T47D (cell line): ENCODE measurements at regions not wholly inside any gene's neighbourhood (a gene's known extent, or its start where the extent isn't known, plus 50 kb on each side); places are given as distances from the start of the nearest gene placed in this dataset.
"Not testable (repeated sequence)": the region's sequence is repeated elsewhere in the genome, so short reads cannot be mapped to it uniquely, and the experiment has no call there.

Source experiments
- DNase-seq, 2 experiments: peaks; one replicate each; pipeline versions ENCODE4 v3.0.0 to v3.0.0-alpha.2; 2011 to 2012; ENCODE audit warnings: low read depth in 1 of 2, low spot score in 1 of 2
- JUND ChIP-seq: IDR thresholded peaks from 2 replicates; pipeline ENCODE4 v1.6.1; 2012; ENCODE audit warnings: low read depth
- in situ Hi-C: cut with HindIII; loops from 2 replicates; pipeline ENCODE4 v1.10.0; 2016; ENCODE audit warnings: low sequenced_read_pairs, low pct_unique_long_range_greater_than_20kb

DNA sequence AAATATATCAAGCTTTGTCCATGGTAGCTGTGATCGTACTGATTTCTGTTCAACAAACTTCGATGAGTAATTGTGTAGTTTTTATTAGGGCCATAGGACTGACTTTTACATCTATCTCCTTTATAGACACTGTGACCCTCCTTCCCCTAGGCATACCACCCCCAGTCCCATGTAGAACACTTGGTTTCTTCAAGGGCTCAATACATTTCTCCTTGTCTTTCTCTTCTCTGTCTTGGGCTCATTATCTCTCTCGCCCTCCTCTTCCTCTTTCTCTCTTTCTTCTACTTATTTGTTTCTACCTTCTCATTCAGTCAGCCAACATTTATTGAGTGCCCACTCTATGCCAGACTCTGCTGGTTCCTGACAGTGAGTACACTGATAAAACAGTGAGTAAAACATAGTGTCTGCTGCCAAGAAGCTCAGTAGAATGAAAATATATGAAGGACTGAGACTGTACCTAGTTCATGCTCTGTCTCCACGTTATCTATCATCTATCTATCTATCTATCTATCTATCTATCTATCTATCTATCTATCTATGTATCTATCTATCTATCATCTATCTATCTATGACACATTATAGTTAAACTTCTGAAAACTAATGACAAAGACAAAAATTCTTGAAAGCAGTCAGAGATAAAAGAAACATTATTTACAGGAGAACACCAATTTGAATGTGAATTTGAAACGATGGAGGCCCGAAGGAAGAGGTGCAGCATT is 122.8 kb downstream of the RBMX2 start:
- TF ChIP-seq JUND, result no peak
- in situ Hi-C loops, result no loop called here
- no peak for DNase-seq

GRCh38 chrX:130529531-130529930 is 127.7 kb downstream of the RBMX2 start:
- no peak for TF ChIP-seq JUND
- DNase-seq, result no peak
- in situ Hi-C loops, result no loop called here

GRCh38 chrX:130531066-130531465 is 129.3 kb downstream of the RBMX2 start:
- no peak for DNase-seq
- TF ChIP-seq JUND, result no peak
- in situ Hi-C loops, result no loop called here

GRCh38 chrX:130539721-130540321 is 138.0 kb downstream of the RBMX2 start:
- TF ChIP-seq JUND, result no peak
- DNase-seq, result peak; percentile 4 to 37
- in situ Hi-C loops, result no loop called here

DNA sequence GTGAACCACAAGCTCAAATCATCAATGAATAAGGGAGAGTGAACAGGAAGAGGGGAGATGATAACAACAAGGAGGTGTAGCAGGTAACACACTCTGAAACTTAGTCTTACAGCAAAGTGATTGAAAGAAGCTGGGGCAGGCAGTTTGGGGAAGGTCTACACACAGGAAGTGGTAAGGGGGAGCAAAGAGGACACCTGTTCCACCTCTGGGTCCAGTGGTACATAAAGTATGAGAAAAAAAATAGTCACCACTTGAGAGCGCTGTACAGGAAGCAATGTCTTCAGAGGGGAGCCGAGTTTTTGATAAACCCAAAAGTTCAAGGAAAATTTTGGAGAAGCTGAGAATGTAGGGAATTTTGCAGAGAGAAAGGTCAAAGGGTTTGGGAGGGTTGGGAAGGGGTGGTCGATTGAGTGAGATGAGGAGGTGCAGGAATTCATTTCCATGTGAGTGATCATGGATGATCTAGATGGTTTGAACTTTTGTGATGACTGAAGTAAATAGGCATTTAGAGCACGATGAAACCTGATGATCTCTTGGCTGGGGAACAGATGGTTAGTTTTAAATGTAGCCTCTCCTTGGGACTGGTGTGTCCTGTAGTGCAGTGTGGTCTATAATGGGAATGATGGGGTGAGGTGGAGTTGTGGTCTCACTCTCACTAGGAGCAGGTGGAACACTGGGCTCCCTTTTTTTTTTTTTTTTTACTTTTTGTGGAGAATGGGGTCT is 142.0 kb downstream of the RBMX2 start:
- TF ChIP-seq JUND, result no peak
- no peak for DNase-seq
- in situ Hi-C loops, result no loop called here

GRCh38 chrX:130545796-130546195 is 144.0 kb downstream of the RBMX2 start:
- DNase-seq, result no peak
- in situ Hi-C loops, result no loop called here
- TF ChIP-seq JUND, result no peak

DNA sequence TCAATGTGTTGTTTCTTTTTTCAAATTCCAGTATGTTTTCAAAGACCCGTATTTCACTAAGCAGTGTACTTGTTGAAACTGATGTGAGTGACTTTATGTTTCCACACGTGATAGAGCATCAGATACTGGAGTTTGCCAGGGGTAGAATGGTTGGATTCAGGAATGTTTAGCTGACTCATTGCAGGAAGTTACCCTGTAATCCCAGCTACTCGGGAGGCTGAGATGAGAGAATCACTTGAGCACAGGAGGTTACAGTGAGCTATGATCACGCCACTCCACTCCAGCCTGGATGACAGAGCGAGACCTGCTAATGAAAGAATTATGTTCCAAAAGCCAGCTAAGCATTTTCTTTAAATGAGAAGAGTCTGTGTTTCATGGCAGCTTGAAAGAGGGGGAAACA is 147.6 kb downstream of the RBMX2 start:
- DNase-seq, in situ Hi-C loops: not testable (repeated sequence)

- no peak for TF ChIP-seq JUND
- no peak for DNase-seq
- in situ Hi-C loops, result no loop called here
Observed at GRCh38 chrX:130550351-130550750, 148.6 kb downstream of the RBMX2 start.

- in situ Hi-C loops, result no loop called here
- no peak for DNase-seq
- TF ChIP-seq JUND, result no peak
Observed at GRCh38 chrX:130552444-130553073, 150.8 kb downstream of the RBMX2 start.

- no peak for TF ChIP-seq JUND
- in situ Hi-C loops, result no loop called here
- DNase-seq, result no peak
Observed at GRCh38 chrX:130555341-130555740, 153.6 kb downstream of the RBMX2 start.

DNA sequence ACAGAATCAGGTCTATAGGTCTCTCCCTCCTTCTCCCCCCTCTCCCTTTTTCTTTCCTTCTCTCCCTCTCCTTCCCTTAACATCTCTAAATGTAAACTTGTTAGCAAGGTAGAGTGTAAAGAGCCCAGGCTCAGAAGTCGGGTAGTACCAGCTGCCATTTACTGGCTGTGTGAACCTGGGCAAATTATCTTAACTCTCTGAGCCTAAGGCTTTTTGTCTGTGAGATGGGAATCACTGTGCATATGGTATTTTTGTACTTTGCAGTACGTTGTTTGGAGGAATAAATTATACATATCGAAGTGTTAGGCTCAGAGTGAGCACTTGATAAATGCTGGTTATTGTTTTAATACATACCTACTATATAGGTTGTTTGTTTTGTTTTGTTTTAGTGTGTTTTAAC is 154.0 kb downstream of the RBMX2 start:
- in situ Hi-C loops, result no loop called here
- no peak for TF ChIP-seq JUND

DNA sequence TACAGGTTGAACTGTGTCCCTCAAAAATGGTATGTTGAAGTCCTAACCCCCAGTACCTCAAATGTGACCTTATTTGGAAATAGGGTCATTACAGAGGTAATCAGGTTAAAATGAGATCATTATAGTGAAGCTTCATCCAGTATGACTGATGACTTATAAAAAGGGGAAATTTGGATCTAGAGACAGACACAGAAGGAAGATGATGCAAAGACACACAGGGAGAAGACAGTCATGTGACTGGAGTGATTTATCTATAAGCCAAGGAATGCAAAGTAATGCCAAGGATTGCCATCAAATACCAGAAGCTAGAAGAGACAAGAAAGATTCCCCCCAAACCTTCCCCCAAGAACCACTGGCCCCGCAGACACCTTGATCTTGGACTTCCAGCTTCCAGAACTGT is 155.2 kb downstream of the RBMX2 start:
- in situ Hi-C loops, result no loop called here
- DNase-seq, result no peak
- no peak for TF ChIP-seq JUND

More for the DNA sequence above, 154.0 kb downstream of the RBMX2 start:
- DNase-seq, result peak in 1 of 2 experiments; percentile 0

DNA sequence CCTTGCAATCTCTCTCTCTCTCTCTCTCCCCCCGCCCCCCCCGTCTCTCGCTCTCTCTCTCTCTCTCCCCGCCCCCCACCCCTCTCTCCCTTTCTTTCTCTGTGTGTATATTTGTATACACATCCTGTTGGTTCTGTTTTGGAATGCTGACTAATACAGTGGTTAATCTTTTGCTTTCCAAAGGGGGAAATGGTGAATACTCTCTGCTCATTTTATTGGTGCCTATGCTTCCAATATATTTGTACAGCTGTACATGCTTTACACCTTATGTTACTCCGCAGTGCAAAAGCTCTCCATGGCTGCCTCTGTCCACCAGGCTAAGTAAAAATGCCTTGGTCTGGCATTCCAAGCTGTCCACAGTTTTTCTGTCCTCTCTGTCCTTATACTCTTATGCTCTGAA is 158.8 kb downstream of the RBMX2 start:
- in situ Hi-C loops, result no loop called here
- no peak for DNase-seq
- no peak for TF ChIP-seq JUND
